PFSK-1 (cell line): ENCODE measurements at regions not wholly inside any gene's neighbourhood (a gene's known extent, or its start where the extent isn't known, plus 50 kb on each side); places are given as distances from the start of the nearest gene placed in this dataset.

Source experiments
- POLR2AphosphoS5 ChIP-seq: IDR thresholded peaks from 2 replicates; pipeline ENCODE4 v1.6.1; 2012; ENCODE audit warnings: low read depth, mild to moderate bottlenecking, control low read depth, low read length, moderate library complexity
- REST ChIP-seq, 2 experiments: IDR thresholded peaks; 2 replicates each; pipeline versions ENCODE4 v1.6.1 to v1.8.0; 2011 to 2012; ENCODE audit warnings: low read depth in 2 of 2, low read length in 2 of 2, control low read depth in 1 of 2, inconsistent platforms in 1 of 2, mild to moderate bottlenecking in 1 of 2, moderate library complexity in 1 of 2; ENCODE audit not compliant: insufficient read depth in 1 of 2
- SIN3A ChIP-seq: IDR thresholded peaks from 2 replicates; pipeline ENCODE4 v1.6.1; 2012; ENCODE audit warnings: mild to moderate bottlenecking, low read length, moderate library complexity, borderline replicate concordance; ENCODE audit not compliant: insufficient read depth

GRCh38 chr4:4667622-4668081 lies 125.8 kb upstream of the STX18 start:
- TF ChIP-seq SIN3A (no peak), POLR2AphosphoS5 (no peak), REST (IDR thresholded peaks at IDR 0.05; ENCODE audit: insufficient read depth in 1 of 2, low read depth in 2 of 2, low read length in 2 of 2) (no peak)
